GM12873 (cell line): ENCODE measurements at regions not wholly inside any gene's neighbourhood (a gene's known extent, or its start where the extent isn't known, plus 50 kb on each side); places are given as distances from the start of the nearest gene placed in this dataset.

Experiments
- TF ChIP-seq, protein P1 (sequence below): IDR thresholded peaks from 2 replicates; pipeline ENCODE4 v1.5.1; 2012; ENCODE audit warnings: low read depth, mild to moderate bottlenecking, moderate library complexity, low read length, control low read depth; ENCODE audit not compliant: insufficient read depth; ENCODE audit errors: missing control alignments

GRCh38 chr2:240339411-240340360, 95.8 kb upstream of the GPC1 start:
- TF ChIP-seq, protein P1, sequence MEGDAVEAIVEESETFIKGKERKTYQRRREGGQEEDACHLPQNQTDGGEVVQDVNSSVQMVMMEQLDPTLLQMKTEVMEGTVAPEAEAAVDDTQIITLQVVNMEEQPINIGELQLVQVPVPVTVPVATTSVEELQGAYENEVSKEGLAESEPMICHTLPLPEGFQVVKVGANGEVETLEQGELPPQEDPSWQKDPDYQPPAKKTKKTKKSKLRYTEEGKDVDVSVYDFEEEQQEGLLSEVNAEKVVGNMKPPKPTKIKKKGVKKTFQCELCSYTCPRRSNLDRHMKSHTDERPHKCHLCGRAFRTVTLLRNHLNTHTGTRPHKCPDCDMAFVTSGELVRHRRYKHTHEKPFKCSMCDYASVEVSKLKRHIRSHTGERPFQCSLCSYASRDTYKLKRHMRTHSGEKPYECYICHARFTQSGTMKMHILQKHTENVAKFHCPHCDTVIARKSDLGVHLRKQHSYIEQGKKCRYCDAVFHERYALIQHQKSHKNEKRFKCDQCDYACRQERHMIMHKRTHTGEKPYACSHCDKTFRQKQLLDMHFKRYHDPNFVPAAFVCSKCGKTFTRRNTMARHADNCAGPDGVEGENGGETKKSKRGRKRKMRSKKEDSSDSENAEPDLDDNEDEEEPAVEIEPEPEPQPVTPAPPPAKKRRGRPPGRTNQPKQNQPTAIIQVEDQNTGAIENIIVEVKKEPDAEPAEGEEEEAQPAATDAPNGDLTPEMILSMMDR, result no peak

- TF ChIP-seq, protein P1, result no peak
Measured at GRCh38 chr2:240340361-240340761, 95.1 kb upstream of the GPC1 start.

DNA sequence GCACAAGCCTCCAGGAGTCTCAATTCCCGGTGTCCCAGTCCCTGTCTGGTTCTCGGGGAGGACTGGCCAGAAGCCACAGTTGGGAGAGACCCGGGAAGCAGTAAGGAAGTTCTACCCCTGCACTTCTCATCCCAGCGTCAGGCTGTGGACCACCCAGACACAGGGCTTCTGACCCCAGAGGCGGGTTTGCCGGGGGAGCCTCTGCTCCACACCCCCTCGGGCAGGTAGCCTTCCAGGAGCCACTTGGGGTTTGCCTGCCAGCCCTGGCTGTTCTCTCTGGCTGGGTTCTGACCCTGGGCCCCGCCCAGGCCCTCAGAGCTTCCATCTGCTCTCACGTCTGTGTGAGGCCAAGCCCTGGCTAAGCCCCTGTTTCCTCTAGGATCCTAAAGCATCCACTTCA, 94.4 kb upstream of the GPC1 start:
- TF ChIP-seq, protein P1, result no peak

- TF ChIP-seq, protein P1, result no peak
Measured at GRCh38 chr2:240343548-240343947, 91.9 kb upstream of the GPC1 start.

DNA sequence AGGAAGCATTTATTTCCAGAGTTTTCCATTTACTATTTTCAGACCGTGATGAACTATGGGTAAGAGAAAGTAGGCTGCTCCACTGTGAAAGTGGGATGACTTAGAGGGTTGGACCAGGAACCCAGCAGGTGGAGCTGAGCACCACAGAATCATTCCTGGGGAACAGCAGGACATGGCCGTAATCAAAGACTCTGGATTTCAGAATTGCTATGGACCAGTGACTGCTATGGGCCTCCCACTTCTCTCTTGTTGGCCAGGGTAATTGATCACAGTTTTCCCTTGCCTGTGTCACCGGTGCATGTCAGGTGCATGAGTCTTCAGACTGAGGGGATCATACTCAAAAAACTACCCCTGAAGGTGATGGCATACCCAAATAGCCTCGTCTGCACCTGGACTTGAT, 90.6 kb upstream of the GPC1 start:
- TF ChIP-seq, protein P1, result no peak

DNA sequence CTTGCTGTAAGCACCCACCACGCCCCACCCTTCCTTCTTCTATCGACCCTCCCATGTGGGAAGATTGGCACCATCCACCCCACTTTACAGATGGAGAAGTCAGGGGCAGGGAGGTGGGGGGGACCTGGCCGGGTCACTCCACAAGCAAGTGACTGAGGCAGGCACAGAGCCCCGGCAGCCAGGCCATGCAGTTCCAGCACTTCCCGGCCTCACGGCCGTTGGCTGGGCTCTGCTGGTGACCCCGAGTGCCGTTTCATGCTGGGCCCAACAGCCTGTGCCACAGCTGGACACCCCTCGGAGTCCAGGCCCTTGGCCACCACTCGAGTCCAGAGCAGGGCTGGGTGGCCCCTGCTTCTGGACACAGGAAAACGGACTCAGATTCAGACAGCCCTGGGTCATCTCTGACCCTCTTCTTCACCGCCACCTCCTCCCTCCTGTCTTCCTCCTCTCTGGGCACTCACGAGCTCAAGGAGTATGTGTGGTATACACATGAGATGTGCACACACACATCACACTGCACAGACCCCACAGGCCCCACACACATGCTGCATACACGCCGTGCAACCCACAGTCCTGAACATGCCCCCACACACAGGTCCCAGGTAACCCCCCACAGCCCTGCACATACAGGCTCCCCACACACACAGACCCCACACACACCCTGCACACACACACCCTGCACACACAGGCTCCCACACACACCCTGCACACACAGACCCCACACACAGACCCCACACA, 89.3 kb upstream of the GPC1 start:
- TF ChIP-seq, protein P1, result no peak

GRCh38 chr2:240346753-240347372, 88.6 kb upstream of the GPC1 start:
- TF ChIP-seq, protein P1, result no peak
